ENCODE measurements at regions not wholly inside any gene's neighbourhood (a gene's known extent, or its start where the extent isn't known, plus 50 kb on each side); places are given as distances from the start of the nearest gene placed in this dataset.

- TF ChIP-seq CTCF (IDR thresholded peaks at IDR 0.05): no peak
Observed at GRCh38 chr1:181406989-181407388, 76.3 kb upstream of the CACNA1E start.

- TF ChIP-seq CTCF (IDR thresholded peaks at IDR 0.05): no peak
Observed at GRCh38 chr1:181409981-181410380, 73.3 kb upstream of the CACNA1E start.

- TF ChIP-seq CTCF (IDR thresholded peaks at IDR 0.05): no peak
Observed at GRCh38 chr1:181412746-181413145, 70.6 kb upstream of the CACNA1E start.

- TF ChIP-seq CTCF (IDR thresholded peaks at IDR 0.05): no peak
Observed at GRCh38 chr1:181413195-181413815, 70.0 kb upstream of the CACNA1E start.

GRCh38 chr1:181413836-181414235 lies 69.5 kb upstream of the CACNA1E start:
- TF ChIP-seq CTCF (IDR thresholded peaks at IDR 0.05): no peak

- no peak for TF ChIP-seq CTCF (IDR thresholded peaks at IDR 0.05)
Observed at GRCh38 chr1:181416268-181416860, 67.0 kb upstream of the CACNA1E start.

- TF ChIP-seq CTCF (IDR thresholded peaks at IDR 0.05): no peak
Observed at GRCh38 chr1:181417915-181418314, 65.4 kb upstream of the CACNA1E start.
